GM19438 (cell line): ENCODE measurements at regions not wholly inside any gene's neighbourhood (a gene's known extent, or its start where the extent isn't known, plus 50 kb on each side); places are given as distances from the start of the nearest gene placed in this dataset.
"Not testable (repeated sequence)": the region's sequence is repeated elsewhere in the genome, so short reads cannot be mapped to it uniquely, and the experiment has no call there.

ENCODE experiments used
- ATAC-seq: cut with Tn5 transposase; IDR thresholded peaks from one replicate; pipeline ENCODE4 v1.9.1; 2021; ENCODE audit warnings: low read depth; ENCODE audit not compliant: unreplicated experiment

DNA sequence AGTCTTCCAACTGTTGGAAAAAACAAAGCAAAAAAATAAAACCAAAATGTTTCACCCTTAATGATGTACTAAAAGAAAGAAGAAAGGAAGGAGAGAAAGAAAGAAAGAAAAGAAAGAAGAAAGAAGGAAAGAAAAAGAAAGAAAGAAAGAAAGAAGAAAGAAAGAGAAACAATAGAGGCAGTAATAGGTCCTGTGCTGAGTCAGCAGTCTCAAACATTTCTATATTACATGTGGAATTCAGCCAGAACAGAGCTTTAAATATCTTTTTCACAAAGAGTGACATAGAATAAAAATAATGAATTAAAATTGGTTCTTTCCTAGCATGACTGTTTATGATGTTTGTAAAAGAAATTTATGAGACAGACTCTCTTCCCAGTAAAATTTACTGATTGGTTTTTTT lies 1135.3 kb upstream of the CDH8 start:
- ATAC-seq: no peak

DNA sequence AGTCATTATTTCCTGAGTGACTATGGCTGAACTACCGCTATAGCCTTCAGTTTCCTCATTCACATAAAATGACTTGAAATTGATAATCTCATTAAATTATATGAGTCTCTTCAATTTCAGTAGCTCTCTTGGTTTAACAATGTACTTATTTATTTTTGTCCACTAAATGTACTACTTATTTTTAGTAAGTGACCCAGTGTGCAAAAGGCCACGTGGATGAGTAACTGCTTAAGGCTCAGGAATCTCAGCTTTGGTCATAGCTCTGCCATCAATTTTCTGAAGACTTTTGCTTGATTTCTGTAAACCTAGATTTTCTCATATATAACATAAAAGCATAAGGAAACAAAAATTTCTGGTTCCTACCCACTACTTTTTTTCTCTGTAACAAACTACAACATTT lies 1132.9 kb upstream of the CDH8 start:
- ATAC-seq: no peak

DNA sequence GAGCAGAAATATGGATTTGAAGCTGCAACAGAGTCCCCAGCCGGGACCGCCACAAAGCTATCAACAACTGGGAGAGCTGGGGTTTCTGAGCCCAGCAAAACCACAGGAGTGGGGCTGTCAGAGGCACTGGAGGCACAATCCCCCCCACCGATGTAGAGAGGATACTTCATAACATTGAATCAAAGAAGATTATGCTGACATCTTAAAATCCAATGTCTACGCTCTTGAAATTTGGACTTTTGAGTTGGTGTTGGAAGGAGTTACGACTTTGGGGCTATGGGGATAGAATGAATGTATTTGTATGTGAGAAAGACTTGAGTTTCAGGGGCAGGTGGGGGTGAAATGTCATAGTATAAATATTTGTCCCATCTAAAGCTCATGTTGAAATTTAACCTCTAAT lies 1121.6 kb upstream of the CDH8 start:
- ATAC-seq: no peak

DNA sequence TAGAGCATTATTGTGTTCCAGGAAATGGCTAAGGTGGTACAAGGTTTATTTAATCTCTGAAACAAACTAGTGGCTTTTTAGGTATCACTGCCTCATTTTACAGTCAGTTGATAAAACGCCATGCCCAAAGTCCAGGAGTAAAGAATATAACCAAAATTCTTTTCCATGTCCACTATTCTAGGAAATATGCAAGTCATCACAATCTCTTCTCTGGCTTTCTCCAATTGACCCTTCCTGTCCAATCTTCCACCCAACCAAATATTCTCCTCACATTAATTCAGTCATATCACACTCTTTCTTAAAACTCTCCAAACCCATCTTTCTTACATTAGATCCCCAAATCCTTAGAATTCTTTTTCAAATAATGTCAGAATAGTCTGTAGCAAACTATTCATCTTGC lies 1110.0 kb upstream of the CDH8 start:
- ATAC-seq: no peak

DNA sequence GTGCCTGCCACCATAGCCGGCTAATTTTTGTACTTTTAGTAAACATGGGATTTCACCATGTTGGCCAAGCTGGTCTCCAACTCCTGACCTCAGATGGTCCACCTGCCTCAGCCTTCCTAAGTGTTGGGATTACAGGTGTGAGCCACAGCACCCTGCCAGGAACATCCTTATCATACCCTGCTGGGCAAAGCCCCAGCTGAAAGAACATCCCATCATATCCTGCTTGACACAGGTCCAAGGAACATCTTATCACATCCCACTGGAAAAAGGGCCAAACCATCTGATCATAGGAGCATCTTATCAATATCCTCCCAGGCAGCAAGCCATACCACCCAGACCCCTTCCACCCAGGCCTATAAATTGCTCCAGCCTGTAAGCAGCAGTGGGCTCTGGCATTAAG lies 1109.2 kb upstream of the CDH8 start:
- no peak for ATAC-seq

DNA sequence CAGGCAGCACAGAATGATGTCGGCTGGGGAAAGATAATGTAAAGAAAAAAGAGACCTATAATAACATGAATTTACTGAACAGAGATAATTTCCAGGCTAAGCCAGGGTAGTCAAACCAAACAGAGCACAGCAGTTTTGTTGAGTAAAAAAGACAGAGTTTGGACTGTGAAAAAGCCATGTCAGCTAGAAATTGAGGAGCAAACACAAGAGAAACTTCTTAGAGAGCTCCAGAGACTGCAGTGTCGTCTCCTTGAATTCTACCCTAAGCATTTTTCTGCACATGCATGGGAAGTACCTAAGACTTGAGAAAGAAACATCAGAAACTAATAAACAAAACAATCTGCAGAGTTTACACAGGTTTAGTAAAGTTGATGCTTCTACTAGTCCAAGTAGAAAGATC lies 1098.8 kb upstream of the CDH8 start:
- ATAC-seq: no peak

DNA sequence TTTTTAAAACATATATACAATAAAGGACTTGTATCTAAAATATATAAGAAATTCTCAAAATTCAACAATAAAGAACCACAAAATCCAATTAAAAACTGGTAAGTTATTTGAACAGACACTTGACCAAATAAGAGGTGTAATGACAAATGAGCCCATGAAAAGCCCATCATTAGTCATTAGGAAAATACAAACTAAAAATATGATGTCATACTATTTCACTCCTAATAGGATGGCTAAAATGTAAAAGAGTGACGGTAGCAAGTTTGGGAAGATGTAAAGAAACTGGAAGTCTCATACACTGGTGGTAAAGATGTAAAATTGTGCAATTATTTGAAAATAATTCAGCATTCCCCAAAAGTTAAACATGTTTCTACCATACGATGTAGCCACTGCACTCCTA lies 1095.3 kb upstream of the CDH8 start:
- ATAC-seq: no peak

DNA sequence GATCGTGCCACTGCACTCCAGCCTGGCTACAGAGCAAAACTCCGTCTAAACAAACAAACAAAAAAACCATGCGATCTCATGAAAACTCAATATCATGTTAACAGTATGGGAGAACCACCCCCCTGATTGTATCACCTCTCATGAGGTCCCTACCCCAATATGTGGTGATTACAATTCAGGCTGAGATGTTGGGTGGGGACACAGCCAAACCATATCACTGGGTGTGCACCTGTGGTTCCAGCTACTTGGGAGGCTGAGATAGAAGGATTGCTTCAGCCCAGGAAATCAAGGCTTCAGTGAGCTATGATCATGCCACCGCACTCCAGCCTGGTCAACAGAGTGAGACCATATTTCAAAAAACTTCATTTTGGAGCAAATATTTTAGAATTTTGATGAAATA lies 1094.7 kb upstream of the CDH8 start:
- no peak for ATAC-seq

DNA sequence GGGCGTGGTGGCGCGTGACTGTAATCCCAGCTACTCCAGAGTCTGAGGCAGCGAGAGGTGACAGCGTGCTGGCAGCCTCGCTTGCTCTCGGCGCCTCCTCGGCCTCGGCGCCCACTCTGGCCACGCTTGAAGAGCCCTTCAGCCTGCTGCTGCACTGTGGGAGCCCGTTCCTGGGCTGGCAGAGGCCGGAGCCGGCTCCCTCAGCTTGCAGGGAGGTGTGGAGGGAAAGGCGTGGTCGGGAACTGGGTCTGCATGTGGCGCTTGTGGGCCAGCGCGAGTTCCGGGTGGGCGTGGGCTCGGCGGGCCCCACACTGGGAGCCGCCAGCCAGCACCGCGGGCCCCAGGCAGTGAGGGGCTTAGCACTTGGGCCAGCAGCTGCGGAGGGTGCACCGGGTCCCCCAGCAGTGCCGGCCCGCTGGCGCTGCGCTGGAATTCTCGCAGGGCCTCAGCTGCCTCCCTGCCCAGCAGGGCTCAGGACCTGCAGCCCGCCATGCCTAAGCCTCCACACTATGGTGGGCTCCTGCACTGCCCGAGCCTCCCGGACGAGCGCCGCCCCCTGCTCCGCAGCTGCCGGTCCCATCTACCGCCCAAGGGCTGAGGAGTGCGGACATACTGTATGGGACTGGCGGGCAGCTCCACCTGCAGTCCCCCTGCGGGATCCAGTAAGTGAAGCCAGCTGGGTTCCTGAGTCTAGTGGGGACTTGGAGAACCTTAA lies 1093.3 kb upstream of the CDH8 start:
- ATAC-seq: no peak

DNA sequence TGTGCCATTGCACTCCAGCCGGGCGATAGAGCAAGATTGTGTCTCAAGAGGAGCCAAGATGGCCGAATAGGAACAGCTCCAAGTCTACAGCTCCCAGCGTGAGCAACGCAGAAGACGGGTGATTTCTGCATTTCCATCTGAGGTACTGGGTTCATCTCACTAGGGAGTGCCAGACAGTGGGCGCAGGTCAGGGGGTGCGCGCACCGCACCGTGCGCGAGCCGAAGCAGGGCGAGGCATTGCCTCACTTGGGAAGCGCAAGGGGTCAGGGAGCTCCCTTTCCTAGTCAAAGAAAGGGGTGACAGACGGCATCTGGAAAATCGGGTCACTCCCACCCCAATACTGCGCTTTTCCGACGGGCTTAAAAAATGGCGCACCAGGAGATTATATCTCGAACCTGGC lies 1083.7 kb upstream of the CDH8 start:
- not testable (repeated sequence) for ATAC-seq

DNA sequence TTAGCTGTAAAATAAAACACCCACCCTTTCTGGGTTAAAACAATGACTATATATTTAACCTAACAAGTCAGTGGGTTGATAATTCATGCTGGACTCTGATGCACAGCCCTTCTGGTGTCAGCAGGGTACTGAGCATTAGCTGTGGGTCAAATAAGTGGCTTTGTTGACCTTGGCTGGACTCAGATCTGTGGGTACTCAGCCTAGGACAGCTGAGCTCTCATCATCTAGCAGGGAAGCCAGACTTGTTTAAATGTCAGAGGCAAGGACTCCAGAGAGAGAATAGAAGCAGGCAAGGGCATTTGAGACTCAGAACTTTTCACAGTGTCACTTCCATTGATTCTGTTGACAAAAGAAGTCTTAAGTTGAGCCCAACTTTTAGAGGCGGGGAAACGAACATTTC lies 1063.8 kb upstream of the CDH8 start:
- ATAC-seq: no peak

DNA sequence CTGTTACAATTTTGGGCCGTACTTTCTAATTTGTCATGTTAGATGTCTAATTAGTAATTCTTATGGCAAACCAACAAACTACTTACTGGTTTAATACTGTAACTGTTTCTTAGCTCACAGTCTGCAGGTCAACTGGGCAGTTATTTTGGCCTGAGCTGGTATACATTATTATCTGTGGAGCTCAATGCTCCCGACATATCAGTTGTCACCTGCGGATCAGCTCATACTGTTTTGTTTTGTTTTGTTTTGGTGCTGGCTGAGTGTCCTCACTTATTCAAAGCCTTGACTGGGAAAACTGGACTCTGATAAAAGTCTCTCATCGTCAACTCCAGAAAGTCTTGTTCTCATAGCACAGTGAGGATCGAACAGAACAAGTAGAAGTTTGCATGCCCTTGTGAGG lies 1060.6 kb upstream of the CDH8 start:
- ATAC-seq: no peak

DNA sequence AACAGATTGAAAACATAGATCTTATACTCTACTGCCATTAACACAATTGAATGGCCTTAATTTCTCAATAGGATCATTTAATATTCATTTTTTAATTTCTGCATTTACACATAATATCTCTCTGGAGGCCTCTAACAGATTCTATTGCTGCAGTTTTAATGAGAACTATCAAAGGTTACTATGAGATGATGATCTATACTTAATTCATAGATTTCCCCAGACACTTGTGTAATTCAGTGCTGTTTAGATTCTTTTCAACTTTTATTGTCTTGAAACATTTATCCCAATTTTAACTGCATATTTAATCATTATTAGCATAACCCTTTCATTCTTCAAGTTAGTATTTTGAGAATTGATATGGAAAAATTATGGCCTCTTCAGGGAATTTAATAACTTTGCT lies 1056.5 kb upstream of the CDH8 start:
- ATAC-seq: no peak

DNA sequence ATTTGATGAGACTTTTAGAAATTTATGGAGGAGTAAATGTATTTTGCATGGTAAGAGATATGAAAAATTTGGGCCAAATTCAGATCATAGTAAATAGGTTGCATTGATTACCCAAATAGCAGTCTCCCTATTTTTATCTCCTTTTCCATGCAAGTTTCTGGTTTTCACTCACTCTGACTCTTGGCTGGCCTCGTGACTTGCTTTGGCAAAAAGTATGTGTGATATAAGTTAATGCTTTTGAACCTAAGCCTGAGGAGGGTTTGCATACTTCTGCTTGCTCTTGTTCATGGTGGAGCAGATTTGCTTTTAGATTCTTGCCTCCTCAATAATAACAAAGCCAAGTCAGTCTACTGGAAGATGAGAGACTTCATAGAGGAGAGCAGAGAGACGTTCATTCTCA lies 1045.9 kb upstream of the CDH8 start:
- ATAC-seq: no peak

DNA sequence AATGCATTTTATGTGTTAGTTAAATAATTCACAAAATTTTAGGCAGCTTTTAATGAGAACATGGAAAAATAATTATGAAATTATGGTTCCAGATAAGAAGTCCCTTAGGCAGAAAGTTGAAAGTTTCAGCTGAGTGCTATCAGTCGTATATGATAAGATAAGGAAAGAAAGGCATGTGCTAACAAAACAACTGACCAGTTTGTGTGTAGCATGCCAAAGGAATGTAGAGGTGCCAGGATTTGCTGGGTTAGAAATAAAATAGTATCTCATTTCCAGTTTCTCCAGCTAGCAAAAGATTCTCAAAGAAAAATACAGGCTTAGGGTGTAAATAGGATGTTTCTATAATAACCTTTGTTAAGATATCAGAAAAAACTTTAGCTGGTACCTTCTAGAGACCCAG lies 1044.5 kb upstream of the CDH8 start:
- no peak for ATAC-seq

DNA sequence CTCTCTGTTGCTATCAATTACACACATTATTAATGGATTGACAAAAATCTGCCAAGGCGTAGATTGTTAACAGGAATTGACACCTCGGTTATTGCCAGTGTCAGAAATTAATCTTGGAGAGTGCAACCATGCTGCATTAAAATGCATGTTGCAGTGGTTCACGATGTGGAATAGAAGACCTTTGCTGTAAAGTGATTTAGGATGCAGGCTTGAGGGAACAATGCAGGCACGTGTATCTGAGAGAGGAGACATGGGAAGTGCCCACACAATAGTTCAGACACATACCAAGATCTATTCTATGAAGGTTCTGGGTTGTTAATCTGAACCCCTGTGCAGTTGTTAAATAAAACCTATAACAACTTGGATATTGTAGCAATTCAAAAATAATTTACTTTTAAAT lies 1032.8 kb upstream of the CDH8 start:
- no peak for ATAC-seq

DNA sequence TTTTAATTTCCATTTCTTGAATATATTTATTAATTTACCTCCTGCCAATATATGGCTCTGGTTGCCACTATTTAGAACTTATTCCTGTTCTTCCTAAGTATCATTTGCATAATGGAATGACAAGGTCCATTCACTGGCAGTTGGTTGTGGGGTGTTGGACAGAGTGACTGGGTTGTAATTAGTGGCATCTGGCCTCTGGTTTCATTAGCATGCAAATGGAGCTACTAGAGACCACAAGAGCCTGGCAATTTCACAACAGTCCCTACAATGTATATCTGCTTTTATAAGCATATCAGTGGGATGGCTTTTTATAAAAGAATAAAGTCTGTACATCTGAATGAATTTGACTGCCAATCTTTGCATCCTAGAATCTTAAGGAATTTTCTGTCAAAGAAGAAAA lies 1030.9 kb upstream of the CDH8 start:
- ATAC-seq: no peak

DNA sequence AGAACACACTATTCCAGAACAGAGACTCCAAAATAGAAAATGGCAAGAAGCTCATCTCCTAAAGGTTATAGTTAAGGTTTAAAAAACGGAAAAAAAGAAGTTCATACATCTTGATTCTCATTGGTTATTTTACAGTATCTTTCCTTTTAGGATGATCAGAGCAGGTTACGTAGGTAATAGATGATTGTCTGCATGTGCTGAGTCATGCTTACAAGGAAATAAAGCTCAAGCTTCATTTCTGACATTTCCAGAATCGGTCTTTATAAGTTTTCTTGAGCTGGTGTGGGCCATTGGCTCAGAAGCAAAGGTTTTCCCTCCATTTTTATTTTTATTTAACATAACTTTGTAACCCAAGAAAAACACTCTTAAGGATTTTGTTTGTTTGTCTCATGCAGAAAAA lies 1030.3 kb upstream of the CDH8 start:
- no peak for ATAC-seq

DNA sequence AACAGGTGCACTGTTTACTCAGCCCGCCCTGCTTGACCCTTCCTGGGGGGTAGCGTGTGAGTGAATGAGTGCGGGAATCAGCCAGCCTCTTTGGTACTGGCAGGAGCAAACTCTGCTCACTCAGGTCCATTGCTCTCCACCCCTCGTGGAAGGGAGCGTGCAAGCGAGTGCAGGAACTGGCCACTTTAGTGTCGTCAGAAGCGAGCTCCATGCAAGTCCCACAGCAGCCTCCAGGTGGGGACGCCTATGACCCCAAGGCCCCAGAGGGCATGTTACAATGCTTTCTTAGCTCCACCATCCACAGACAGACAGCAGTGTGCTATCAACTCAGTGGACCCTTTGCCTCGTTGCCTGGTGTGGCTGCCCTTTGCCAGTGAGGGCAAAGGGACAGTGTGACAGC lies 1025.1 kb upstream of the CDH8 start:
- no peak for ATAC-seq

DNA sequence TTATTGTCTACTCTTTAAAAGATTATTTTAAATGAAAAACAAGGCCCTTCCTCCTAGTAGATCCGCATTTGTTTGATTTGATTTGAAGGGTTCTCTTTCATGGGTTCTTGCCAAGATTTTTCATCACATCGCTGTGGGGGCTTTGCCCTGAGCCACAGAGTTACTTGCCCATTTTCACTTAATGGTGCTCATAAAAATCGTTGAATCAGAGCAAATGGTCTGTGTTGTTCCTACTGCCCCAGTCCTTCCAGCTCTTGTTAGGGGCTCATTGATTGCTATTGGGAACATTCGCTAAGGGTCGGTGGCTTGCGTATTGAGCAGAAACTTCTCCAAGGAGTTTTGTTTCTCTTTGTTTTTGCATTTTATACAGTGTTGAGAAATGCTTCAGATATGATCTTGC lies 1023.4 kb upstream of the CDH8 start:
- no peak for ATAC-seq

DNA sequence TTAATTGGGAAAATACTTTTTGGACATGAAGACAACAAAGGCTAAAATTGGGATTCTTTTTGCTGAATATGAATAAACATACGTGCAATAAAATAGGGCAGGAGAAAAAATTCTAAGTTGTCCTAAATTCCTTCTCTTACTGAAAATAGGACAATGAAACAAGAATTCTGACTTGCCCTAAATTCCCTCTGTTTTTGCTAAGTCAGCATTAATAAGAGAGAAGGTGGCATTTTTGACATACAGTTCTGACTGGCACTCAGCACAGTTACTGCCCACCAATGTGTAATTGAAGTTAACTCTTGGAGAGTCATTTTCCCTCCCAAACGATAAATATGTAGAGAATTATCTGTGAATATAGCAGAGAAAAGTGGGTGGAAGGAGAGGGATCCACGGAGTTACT lies 1021.1 kb upstream of the CDH8 start:
- ATAC-seq: no peak

DNA sequence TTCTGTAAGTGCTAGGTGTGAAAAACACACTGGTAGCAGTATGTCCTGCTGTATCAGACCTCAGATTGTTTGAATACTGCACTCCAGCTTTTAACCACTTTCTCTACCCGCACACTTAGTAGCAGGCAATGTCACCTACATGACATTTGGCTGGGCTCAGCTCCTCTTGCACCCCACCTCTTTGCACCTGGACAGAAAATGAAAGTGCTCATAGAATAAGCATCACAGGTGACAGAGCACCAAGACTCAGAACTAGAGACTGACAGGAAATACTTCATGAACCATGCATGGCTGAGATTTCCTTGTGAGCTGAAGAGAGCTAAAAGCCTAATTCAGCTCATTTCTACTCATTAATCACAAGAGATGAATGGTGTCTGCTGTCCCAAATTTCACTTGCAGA lies 1014.2 kb upstream of the CDH8 start:
- no peak for ATAC-seq

DNA sequence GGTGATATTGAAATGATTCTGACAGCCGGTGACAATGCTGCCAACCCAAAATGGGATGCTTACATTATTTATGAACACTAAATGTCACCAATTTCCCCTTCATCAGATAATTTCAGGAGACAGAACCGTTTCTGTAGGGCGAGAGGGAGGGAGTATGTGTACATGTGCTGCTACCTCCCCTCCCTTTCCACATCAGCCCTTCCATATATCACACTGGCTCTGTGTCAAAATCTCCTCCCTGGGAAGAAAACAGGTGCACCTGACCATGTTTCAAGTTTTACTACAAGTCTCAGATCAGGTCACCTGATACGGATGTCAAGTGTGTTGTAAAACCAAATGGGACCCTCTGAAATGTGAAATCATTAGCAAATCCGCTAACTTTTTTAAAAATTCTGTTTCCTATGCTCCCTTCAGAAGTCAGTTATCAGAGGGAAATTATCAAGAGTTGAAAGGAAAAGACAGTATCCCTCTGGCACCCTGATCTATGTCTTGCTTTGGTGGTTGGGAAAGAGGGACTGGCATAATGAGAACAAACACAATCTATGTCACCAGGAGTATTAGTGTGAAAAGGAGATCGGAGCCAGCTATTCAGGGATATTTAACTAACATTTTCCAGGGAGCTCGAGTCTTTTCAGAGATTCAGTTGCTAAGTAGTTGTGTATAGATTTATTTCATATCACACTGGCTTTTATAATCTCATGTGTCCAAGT lies 1002.3 kb upstream of the CDH8 start:
- no peak for ATAC-seq
